NCI-H748 (cell line): ENCODE measurements at regions not wholly inside any gene's neighbourhood (a gene's known extent, or its start where the extent isn't known, plus 50 kb on each side); places are given as distances from the start of the nearest gene placed in this dataset.

Experiments used
- DNase-seq: peaks from one replicate; lab custom pipeline; 2025; ENCODE audit not compliant: unreplicated experiment; lab: John Stamatoyannopoulos, UW

GRCh38 chr12:115243933-115244628 lies 560.1 kb upstream of the TBX3 start:
- DNase-seq = no peak

- DNase-seq = no peak
Measured at GRCh38 chr12:115240251-115240650, 556.3 kb upstream of the TBX3 start.

GRCh38 chr12:115235880-115236279 lies 551.9 kb upstream of the TBX3 start:
- DNase-seq = no peak

GRCh38 chr12:115233891-115234543 lies 550.0 kb upstream of the TBX3 start:
- DNase-seq = no peak

GRCh38 chr12:115232455-115233156 lies 548.6 kb upstream of the TBX3 start:
- DNase-seq = no peak

- DNase-seq = no peak
Measured at GRCh38 chr12:115230606-115231005, 546.6 kb upstream of the TBX3 start.

GRCh38 chr12:115229517-115229916 lies 545.5 kb upstream of the TBX3 start:
- DNase-seq = no peak

GRCh38 chr12:115228434-115228833 lies 544.5 kb upstream of the TBX3 start:
- DNase-seq = no peak

GRCh38 chr12:115227137-115227615 lies 543.2 kb upstream of the TBX3 start:
- DNase-seq = no peak

GRCh38 chr12:115225845-115226244 lies 541.9 kb upstream of the TBX3 start:
- no peak for DNase-seq

- no peak for DNase-seq
Measured at GRCh38 chr12:115223991-115224390, 540.0 kb upstream of the TBX3 start.

GRCh38 chr12:115223322-115223721 lies 539.3 kb upstream of the TBX3 start:
- no peak for DNase-seq

- no peak for DNase-seq
Measured at GRCh38 chr12:115222220-115222619, 538.2 kb upstream of the TBX3 start.

GRCh38 chr12:115216301-115216700 lies 532.3 kb upstream of the TBX3 start:
- DNase-seq = no peak

GRCh38 chr12:115215544-115215943 lies 531.6 kb upstream of the TBX3 start:
- DNase-seq = no peak

- DNase-seq = no peak
Measured at GRCh38 chr12:115213538-115214016, 529.6 kb upstream of the TBX3 start.

- DNase-seq = no peak
Measured at GRCh38 chr12:115213118-115213517, 529.1 kb upstream of the TBX3 start.

GRCh38 chr12:115212356-115212755 lies 528.4 kb upstream of the TBX3 start:
- no peak for DNase-seq

GRCh38 chr12:115210533-115211252 lies 526.7 kb upstream of the TBX3 start:
- no peak for DNase-seq

- no peak for DNase-seq
Measured at GRCh38 chr12:115209230-115209629, 525.3 kb upstream of the TBX3 start.

GRCh38 chr12:115208098-115208497 lies 524.1 kb upstream of the TBX3 start:
- no peak for DNase-seq
